Heart left ventricle (tissue), 16 donors: ENCODE measurements at regions not wholly inside any gene's neighbourhood (a gene's known extent, or its start where the extent isn't known, plus 50 kb on each side); places are given as distances from the start of the nearest gene placed in this dataset.

Experiments used
- ATAC-seq, 4 donors: fragments of 200-7000 bp; cut with Tn5 transposase; one replicate each; pipeline ENCODE4 v1.9.1; 2020 to 2022; ENCODE audit warnings: moderate library complexity in 4 of 4, mild to moderate bottlenecking in 3 of 4, moderate number of reproducible peaks in 1 of 4
- DNase-seq, 5 donors: peaks; one replicate each; pipeline ENCODE4 v3.0.0-alpha.2; 2020
- H3K27ac ChIP-seq, 12 donors: fragments of 200-600 bp; sonication (generic) in 4 of 12; one replicate each; pipeline versions ENCODE4 v1.5.0 to v1.8.0; 2016 to 2022; ENCODE audit warnings: mild to moderate bottlenecking in 2 of 12
- H3K27me3 ChIP-seq, 9 donors: fragments of 200-600 bp; sonication (generic) in 2 of 9; one replicate each; pipeline versions ENCODE4 v1.5.1 to v1.8.0; 2016 to 2022; ENCODE audit warnings: mild to moderate bottlenecking in 3 of 9
- H3K36me3 ChIP-seq, 9 donors: fragments of 200-600 bp; sonication (generic) in 2 of 9; one replicate each; pipeline versions ENCODE4 v1.5.0 to v1.8.0; 2018 to 2022; ENCODE audit warnings: mild to moderate bottlenecking in 2 of 9
- H3K4me1 ChIP-seq, 12 donors: fragments of 200-600 bp; sonication (generic) in 4 of 12; one replicate each; pipeline versions ENCODE4 v1.5.0 to v1.8.0; 2016 to 2022; ENCODE audit warnings: mild to moderate bottlenecking in 3 of 12
- H3K4me3 ChIP-seq, 12 donors: fragments of 200-600 bp; sonication (generic) in 4 of 12; one replicate each; pipeline versions ENCODE4 v1.5.0 to v1.8.0; 2017 to 2022; ENCODE audit warnings: mild to moderate bottlenecking in 9 of 12, moderate library complexity in 4 of 12
- H3K9me3 ChIP-seq, 12 donors: fragments of 200-600 bp; sonication (generic) in 4 of 12; one replicate each; pipeline versions ENCODE4 v1.5.0 to v1.8.0; 2016 to 2022; ENCODE audit warnings: mild to moderate bottlenecking in 1 of 12
- POLR2A ChIP-seq, 2 donors: fragments of 450-650 bp; IDR thresholded peaks; one replicate each; pipeline ENCODE4 v1.6.1; 2017; ENCODE audit warnings: antibody characterized with exemption in 2 of 2, mild to moderate bottlenecking in 2 of 2, moderate library complexity in 2 of 2
- WGBS, 4 donors: extraction: QIAGEN DNeasy Blood & Tissue Kit in 2 of 4; methylation state at CpG; one replicate each; pipeline versions ENCODE4 v1.1.5 to v1.1.7; 2013 to 2018; 5-methylcytosine and 5-hydroxymethylcytosine counted together
- intact Hi-C, 10 donors: fragments of 100-400 bp; cut with DNase I; formaldehyde crosslinking; loops; one replicate each; pipeline versions ENCODE4 v1.11.1 to v1.14.2; 2022
- TF ChIP-seq, protein P1 (sequence below), 12 donors: fragments of 200-600 bp; sonication (generic) in 4 of 12; IDR thresholded peaks; one replicate each; pipeline versions ENCODE4 v1.5.0 to v1.8.0; 2018 to 2022; ENCODE audit warnings: antibody characterized with exemption in 12 of 12, mild to moderate bottlenecking in 5 of 12
- donor health status: ischemic (EF 13 %, LVEDD 7.1; RV severe dilation, severe dysfunction).
- donor health status: healthy with polysubstance abuse.
- donor health status: DM: no; HTN: yes; CAD: no.
- donor health status: DM: no; HTN: no; CAD: no.
- donor health status: ischemic (EF 25% LVEDD 6.9; RV normal size, moderate dysfunction).
- donor health status: ischemic (EF 25% LVEDD 5.7; RV mildly dilated, moderate dysfunction).
- donor health status: healthy.
- donor health status: DM: yes; HTN: yes; CAD: no.
- donor health status: ischemic (EF 35%, LVEDD 5.7; RV mildly dilated, moderate dysfunction).
- donor health status: nonischemic (EF 11% LVEDD 7.7; RV severe dilation, severe dysfunction).
- donor health status: DM: yes; HTN: yes; CAD: no.
- donor health status: PGD.
- donor health status: ischemic (EF 29% LVEDD 5.4; RV normal size, mild dysfunction).
- donor health status: nonischemic (EF 23%, LVEDD 6.1; RV moderate dilation, normal function).

GRCh38 chr13:86003029-86003428, 203.8 kb upstream of the SLITRK6 start:
- ATAC-seq (no peak), DNase-seq (no peak)
- Histone ChIP-seq H3K27ac (no peak overlapping the region), H3K27me3 (no peaks in the 10 kb centered on the region), H3K9me3 (no peaks in the 10 kb centered on the region), H3K4me3 (no peak overlapping the region), H3K36me3 (no peaks in the 10 kb centered on the region), H3K4me1 (no peaks in the 10 kb centered on the region)
- 52 to 63% (median 60%) methylated on average over 2 of the region's 2 CpGs for WGBS, 4 donors
- no peak for TF ChIP-seq POLR2A (IDR thresholded peaks at IDR 0.05)
- TF ChIP-seq, protein P1, sequence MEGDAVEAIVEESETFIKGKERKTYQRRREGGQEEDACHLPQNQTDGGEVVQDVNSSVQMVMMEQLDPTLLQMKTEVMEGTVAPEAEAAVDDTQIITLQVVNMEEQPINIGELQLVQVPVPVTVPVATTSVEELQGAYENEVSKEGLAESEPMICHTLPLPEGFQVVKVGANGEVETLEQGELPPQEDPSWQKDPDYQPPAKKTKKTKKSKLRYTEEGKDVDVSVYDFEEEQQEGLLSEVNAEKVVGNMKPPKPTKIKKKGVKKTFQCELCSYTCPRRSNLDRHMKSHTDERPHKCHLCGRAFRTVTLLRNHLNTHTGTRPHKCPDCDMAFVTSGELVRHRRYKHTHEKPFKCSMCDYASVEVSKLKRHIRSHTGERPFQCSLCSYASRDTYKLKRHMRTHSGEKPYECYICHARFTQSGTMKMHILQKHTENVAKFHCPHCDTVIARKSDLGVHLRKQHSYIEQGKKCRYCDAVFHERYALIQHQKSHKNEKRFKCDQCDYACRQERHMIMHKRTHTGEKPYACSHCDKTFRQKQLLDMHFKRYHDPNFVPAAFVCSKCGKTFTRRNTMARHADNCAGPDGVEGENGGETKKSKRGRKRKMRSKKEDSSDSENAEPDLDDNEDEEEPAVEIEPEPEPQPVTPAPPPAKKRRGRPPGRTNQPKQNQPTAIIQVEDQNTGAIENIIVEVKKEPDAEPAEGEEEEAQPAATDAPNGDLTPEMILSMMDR (IDR thresholded peaks at IDR 0.05) = no peak
- intact Hi-C loops = no loop called here

DNA sequence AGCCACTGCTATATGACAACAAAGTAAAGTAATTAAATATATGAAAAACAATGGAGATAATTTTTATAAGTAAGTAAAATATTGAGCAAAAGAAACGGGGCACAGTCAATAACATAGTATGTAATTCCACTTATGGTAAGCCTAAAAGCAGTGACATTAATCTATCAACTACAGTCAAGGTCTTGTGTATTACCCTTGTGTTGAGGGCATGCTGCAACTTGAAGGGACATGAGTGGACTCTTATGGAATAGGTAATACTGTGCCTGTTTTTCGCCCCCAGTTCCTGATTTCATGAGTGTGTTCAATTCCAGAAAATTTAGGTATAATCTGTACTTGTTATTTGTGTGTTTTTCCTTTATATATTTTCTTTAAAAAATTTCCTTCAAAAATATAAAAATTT, 201.3 kb upstream of the SLITRK6 start:
- Histone ChIP-seq H3K9me3 (no peaks in the 10 kb centered on the region), H3K27ac (no peak overlapping the region), H3K4me3 (no peak overlapping the region), H3K36me3 (no peaks in the 10 kb centered on the region), H3K4me1 (no peaks in the 10 kb centered on the region), H3K27me3 (no peaks in the 10 kb centered on the region)
- no peak for TF ChIP-seq POLR2A (IDR thresholded peaks at IDR 0.05)
- TF ChIP-seq, protein P1 (IDR thresholded peaks at IDR 0.05) = no peak
- WGBS, 4 donors = 91 to 94% (median 92%) methylated on average over 2 of the region's 2 CpGs
- intact Hi-C loops = no loop called here
- DNase-seq = no peak
- no peak for ATAC-seq

DNA sequence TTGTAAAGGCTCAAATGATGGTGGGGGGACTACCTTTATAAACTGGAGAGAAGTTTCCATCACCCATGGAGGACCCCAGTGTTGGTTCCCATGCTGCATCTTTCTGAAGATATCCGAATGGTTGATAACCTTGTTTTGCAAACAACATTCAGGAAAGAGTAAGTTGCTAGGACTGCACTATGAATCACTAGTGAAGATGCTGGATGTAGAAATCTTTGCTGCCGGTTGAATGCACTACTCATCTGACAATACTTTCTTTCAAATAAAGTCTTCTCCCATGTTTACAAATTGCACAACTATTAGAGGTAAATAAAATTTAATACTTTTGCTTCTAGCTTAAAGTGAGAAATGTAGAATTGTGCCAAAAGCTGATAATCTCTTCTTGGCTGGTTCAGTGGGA, 198.4 kb upstream of the SLITRK6 start:
- intact Hi-C loops = no loop called here
- Histone ChIP-seq H3K4me1 (no peaks in the 10 kb centered on the region), H3K27me3 (no peaks in the 10 kb centered on the region), H3K4me3 (no peak overlapping the region), H3K36me3 (no peaks in the 10 kb centered on the region), H3K27ac (no peak overlapping the region), H3K9me3 (no peaks in the 10 kb centered on the region)
- TF ChIP-seq, protein P1 (IDR thresholded peaks at IDR 0.05) = no peak
- no peak for TF ChIP-seq POLR2A (IDR thresholded peaks at IDR 0.05)
- WGBS, 4 donors = 84 to 92% (median 89%) methylated on average over 2 of the region's 2 CpGs
- no peak for ATAC-seq
- no peak for DNase-seq

DNA sequence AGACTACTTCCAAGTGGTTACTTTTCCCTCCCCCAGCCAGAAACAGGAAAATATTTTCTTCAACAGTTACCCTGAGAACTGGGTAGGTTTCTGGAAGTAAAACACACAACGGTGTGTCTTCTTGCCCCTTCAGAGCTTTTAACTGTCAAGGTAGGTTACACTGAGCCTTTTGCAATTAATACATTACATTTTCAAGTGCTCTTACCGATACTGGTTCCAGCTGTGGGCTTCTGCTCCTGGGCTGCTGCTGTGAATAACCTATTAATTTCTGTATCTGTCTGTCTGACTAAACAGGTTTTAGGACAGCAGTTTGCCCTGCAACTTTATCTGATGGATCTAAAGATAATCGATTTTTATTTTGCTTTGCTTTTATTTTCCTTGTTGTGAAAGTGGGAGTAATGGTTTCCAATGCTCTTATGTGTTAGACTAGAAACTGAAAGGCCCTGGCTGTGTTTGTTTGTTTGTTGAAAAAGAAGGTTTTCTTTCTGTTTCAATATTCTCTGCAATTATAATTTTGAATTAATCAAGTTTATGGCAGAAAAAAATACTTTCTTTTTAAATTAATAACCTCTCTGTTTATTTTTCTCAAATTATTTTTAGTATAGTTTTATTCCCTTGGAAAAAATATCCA, 196.7 kb upstream of the SLITRK6 start:
- 79 to 91% (median 81%) methylated on average over 3 of the region's 3 CpGs for WGBS, 4 donors
- ATAC-seq (no peak), DNase-seq (no peak)
- Histone ChIP-seq H3K4me3 (no peak overlapping the region), H3K27ac (no peak overlapping the region), H3K4me1 (no peaks in the 10 kb centered on the region), H3K27me3 (no peaks in the 10 kb centered on the region), H3K9me3 (no peaks in the 10 kb centered on the region), H3K36me3 (no peaks in the 10 kb centered on the region)
- intact Hi-C loops = no loop called here
- TF ChIP-seq, protein P1 (IDR thresholded peaks at IDR 0.05) = no peak
